A549 (cell line): ENCODE measurements at regions not wholly inside any gene's neighbourhood (a gene's known extent, or its start where the extent isn't known, plus 50 kb on each side); places are given as distances from the start of the nearest gene placed in this dataset.

Source experiments
- BHLHE40 ChIP-seq: IDR thresholded peaks from 2 replicates; pipeline ENCODE4 v1.6.1; 2012; ENCODE audit warnings: low read depth, low read length, inconsistent platforms
- CHD2 ChIP-seq: fragments of 150-350 bp; IDR thresholded peaks from 2 replicates; pipeline ENCODE4 v1.6.1; 2014; ENCODE audit warnings: low read length; ENCODE audit not compliant: partially characterized antibody
- EHMT2 ChIP-seq: fragments of 200-600 bp; sonication (generic); IDR thresholded peaks from 2 replicates; pipeline ENCODE4 v1.6.1; 2016; ENCODE audit warnings: antibody characterized with exemption, low read depth, mild to moderate bottlenecking, moderate library complexity
- JUNB ChIP-seq: fragments of >200 bp; sonication (Bioruptor Twin); formaldehyde crosslinking; IDR thresholded peaks from 2 replicates; pipeline ENCODE4 v1.6.1; 2016
- PHF8 ChIP-seq: fragments of 200-600 bp; sonication (generic); IDR thresholded peaks from 2 replicates; pipeline ENCODE4 v1.6.1; 2016; ENCODE audit warnings: low read depth, mild to moderate bottlenecking, antibody characterized with exemption, moderate library complexity, borderline replicate concordance
- POLR2A ChIP-seq: IDR thresholded peaks from 2 replicates; pipeline ENCODE4 v1.6.1; 2012; ENCODE audit warnings: mild to moderate bottlenecking, low read length
- SMC3 ChIP-seq: fragments of >200 bp; sonication (Bioruptor Twin); formaldehyde crosslinking; IDR thresholded peaks from 3 replicates; pipeline ENCODE4 v1.6.1; 2018; ENCODE audit warnings: inconsistent platforms
- TP53 ChIP-seq: fragments of 250-450 bp; sonication (Bioruptor Pico); IDR thresholded peaks from 2 replicates; pipeline ENCODE4 v1.5.0; 2021; ENCODE audit warnings: mild to moderate bottlenecking, moderate library complexity
- ZFP36 ChIP-seq: fragments of 450-650 bp; IDR thresholded peaks from 2 replicates; pipeline ENCODE4 v1.6.1; 2014; ENCODE audit warnings: borderline replicate concordance; ENCODE audit not compliant: partially characterized antibody
- TF ChIP-seq, protein P1 (sequence below): fragments of >200 bp; sonication (Bioruptor Twin); formaldehyde crosslinking; IDR thresholded peaks from 3 replicates; pipeline ENCODE4 v1.5.1; 2016
- TF ChIP-seq, protein P2 (sequence below): fragments of 200-600 bp; sonication (generic); IDR thresholded peaks from 2 replicates; pipeline ENCODE4 v1.6.1; 2016; ENCODE audit warnings: antibody characterized with exemption, mild to moderate bottlenecking, moderate library complexity
- TF ChIP-seq, protein P3 (sequence below): IDR thresholded peaks from 2 replicates; pipeline ENCODE4 v1.6.1; 2012

DNA sequence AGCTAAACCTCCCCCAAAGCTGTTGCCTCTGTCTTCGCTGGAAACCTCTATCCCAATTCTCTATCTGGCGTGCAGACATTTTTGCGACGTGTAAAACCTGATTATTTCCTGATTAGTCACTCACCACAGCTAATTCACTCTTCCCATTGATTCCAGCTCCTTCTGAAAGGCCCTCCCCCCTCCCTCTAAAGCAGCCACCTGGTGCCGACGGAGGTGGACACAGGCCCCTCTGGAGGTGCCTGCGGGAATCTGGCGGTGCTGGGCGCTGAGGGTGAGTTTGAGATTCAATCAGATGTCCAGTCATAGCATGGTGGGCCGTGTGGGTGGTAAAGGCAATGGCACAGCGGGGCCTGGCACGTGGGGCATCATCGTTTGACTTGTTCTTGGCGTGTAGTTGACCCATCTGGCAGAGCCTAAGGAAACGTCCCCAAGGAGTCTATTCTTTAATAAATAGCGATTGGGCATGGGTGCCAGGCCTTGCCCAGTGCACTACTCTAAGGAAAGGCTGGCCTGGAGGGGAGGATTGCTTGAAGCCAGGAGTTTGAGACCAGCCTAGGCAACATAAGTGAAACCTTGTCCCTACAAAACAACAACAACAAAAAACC, 271.1 kb upstream of the MVB12B start:
- TF ChIP-seq, protein P1, sequence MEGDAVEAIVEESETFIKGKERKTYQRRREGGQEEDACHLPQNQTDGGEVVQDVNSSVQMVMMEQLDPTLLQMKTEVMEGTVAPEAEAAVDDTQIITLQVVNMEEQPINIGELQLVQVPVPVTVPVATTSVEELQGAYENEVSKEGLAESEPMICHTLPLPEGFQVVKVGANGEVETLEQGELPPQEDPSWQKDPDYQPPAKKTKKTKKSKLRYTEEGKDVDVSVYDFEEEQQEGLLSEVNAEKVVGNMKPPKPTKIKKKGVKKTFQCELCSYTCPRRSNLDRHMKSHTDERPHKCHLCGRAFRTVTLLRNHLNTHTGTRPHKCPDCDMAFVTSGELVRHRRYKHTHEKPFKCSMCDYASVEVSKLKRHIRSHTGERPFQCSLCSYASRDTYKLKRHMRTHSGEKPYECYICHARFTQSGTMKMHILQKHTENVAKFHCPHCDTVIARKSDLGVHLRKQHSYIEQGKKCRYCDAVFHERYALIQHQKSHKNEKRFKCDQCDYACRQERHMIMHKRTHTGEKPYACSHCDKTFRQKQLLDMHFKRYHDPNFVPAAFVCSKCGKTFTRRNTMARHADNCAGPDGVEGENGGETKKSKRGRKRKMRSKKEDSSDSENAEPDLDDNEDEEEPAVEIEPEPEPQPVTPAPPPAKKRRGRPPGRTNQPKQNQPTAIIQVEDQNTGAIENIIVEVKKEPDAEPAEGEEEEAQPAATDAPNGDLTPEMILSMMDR: no peak
- TF ChIP-seq TP53 (CRISPR knock-in tag) (no peak), BHLHE40 (no peak), SMC3 (no peak), POLR2A (no peak), CHD2 (no peak), EHMT2 (no peak), JUNB (no peak), PHF8 (no peak), ZFP36 (no peak)
- TF ChIP-seq, protein P2, sequence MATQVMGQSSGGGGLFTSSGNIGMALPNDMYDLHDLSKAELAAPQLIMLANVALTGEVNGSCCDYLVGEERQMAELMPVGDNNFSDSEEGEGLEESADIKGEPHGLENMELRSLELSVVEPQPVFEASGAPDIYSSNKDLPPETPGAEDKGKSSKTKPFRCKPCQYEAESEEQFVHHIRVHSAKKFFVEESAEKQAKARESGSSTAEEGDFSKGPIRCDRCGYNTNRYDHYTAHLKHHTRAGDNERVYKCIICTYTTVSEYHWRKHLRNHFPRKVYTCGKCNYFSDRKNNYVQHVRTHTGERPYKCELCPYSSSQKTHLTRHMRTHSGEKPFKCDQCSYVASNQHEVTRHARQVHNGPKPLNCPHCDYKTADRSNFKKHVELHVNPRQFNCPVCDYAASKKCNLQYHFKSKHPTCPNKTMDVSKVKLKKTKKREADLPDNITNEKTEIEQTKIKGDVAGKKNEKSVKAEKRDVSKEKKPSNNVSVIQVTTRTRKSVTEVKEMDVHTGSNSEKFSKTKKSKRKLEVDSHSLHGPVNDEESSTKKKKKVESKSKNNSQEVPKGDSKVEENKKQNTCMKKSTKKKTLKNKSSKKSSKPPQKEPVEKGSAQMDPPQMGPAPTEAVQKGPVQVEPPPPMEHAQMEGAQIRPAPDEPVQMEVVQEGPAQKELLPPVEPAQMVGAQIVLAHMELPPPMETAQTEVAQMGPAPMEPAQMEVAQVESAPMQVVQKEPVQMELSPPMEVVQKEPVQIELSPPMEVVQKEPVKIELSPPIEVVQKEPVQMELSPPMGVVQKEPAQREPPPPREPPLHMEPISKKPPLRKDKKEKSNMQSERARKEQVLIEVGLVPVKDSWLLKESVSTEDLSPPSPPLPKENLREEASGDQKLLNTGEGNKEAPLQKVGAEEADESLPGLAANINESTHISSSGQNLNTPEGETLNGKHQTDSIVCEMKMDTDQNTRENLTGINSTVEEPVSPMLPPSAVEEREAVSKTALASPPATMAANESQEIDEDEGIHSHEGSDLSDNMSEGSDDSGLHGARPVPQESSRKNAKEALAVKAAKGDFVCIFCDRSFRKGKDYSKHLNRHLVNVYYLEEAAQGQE: no peak
- TF ChIP-seq, protein P3, sequence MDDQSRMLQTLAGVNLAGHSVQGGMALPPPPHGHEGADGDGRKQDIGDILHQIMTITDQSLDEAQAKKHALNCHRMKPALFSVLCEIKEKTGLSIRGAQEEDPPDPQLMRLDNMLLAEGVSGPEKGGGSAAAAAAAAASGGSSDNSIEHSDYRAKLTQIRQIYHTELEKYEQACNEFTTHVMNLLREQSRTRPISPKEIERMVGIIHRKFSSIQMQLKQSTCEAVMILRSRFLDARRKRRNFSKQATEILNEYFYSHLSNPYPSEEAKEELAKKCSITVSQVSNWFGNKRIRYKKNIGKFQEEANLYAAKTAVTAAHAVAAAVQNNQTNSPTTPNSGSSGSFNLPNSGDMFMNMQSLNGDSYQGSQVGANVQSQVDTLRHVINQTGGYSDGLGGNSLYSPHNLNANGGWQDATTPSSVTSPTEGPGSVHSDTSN: no peak
